ENCODE measurements at regions not wholly inside any gene's neighbourhood (a gene's known extent, or its start where the extent isn't known, plus 50 kb on each side); places are given as distances from the start of the nearest gene placed in this dataset.
A peak's percentile ranks its signal among the peaks of the same experiment; 100 is the strongest.
"Not testable (repeated sequence)": the region's sequence is repeated elsewhere in the genome, so short reads cannot be mapped to it uniquely, and the experiment has no call there.

GRCh38 chr16:6726621-6727020 is 606.0 kb upstream of the RBFOX1 start:
- DNase-seq (ENCODE audit: low spot score) = no peak

- DNase-seq (ENCODE audit: low spot score) = no peak
Observed at GRCh38 chr16:6725634-6726331, 606.9 kb upstream of the RBFOX1 start.

GRCh38 chr16:6725206-6725605 is 607.4 kb upstream of the RBFOX1 start:
- DNase-seq (ENCODE audit: low spot score) = not testable (repeated sequence)

- DNase-seq (ENCODE audit: low spot score) = no peak
Observed at GRCh38 chr16:6722786-6723185, 609.9 kb upstream of the RBFOX1 start.

GRCh38 chr16:6714510-6714909 is 618.1 kb upstream of the RBFOX1 start:
- no peak for DNase-seq (ENCODE audit: low spot score)

- DNase-seq (ENCODE audit: low spot score) = no peak
Observed at GRCh38 chr16:6709736-6710135, 622.9 kb upstream of the RBFOX1 start.

- no peak for DNase-seq (ENCODE audit: low spot score)
Observed at GRCh38 chr16:6708576-6709215, 623.9 kb upstream of the RBFOX1 start.

GRCh38 chr16:6704306-6704930 is 628.2 kb upstream of the RBFOX1 start:
- no peak for DNase-seq (ENCODE audit: low spot score)

- DNase-seq (ENCODE audit: low spot score) = no peak
Observed at GRCh38 chr16:6701096-6701495, 631.5 kb upstream of the RBFOX1 start.

GRCh38 chr16:6698548-6698947 is 634.1 kb upstream of the RBFOX1 start:
- no peak for DNase-seq (ENCODE audit: low spot score)

GRCh38 chr16:6695666-6696065 is 637.0 kb upstream of the RBFOX1 start:
- no peak for DNase-seq (ENCODE audit: low spot score)

- no peak for DNase-seq (ENCODE audit: low spot score)
Observed at GRCh38 chr16:6694636-6695035, 638.0 kb upstream of the RBFOX1 start.

GRCh38 chr16:6693418-6693817 is 639.2 kb upstream of the RBFOX1 start:
- not testable (repeated sequence) for DNase-seq (ENCODE audit: low spot score)

GRCh38 chr16:6692874-6693273 is 639.8 kb upstream of the RBFOX1 start:
- no peak for DNase-seq (ENCODE audit: low spot score)

GRCh38 chr16:6690741-6691140 is 641.9 kb upstream of the RBFOX1 start:
- no peak for DNase-seq (ENCODE audit: low spot score)

- DNase-seq (ENCODE audit: low spot score) = no peak
Observed at GRCh38 chr16:6689643-6690042, 643.0 kb upstream of the RBFOX1 start.

- no peak for DNase-seq (ENCODE audit: low spot score)
Observed at GRCh38 chr16:6687593-6687992, 645.1 kb upstream of the RBFOX1 start.

GRCh38 chr16:6684076-6684673 is 648.5 kb upstream of the RBFOX1 start:
- peak; percentile 9 for DNase-seq (ENCODE audit: low spot score)

- DNase-seq (ENCODE audit: low spot score) = no peak
Observed at GRCh38 chr16:6682142-6682811, 650.4 kb upstream of the RBFOX1 start.

GRCh38 chr16:6678586-6678985 is 654.1 kb upstream of the RBFOX1 start:
- DNase-seq (ENCODE audit: low spot score) = no peak

- no peak for DNase-seq (ENCODE audit: low spot score)
Observed at GRCh38 chr16:6674071-6674470, 658.6 kb upstream of the RBFOX1 start.

GRCh38 chr16:6672507-6672906 is 660.1 kb upstream of the RBFOX1 start:
- no peak for DNase-seq (ENCODE audit: low spot score)
